B cell (primary cell): ENCODE measurements at regions not wholly inside any gene's neighbourhood (a gene's known extent, or its start where the extent isn't known, plus 50 kb on each side); places are given as distances from the start of the nearest gene placed in this dataset.

ENCODE experiments used
- CTCF ChIP-seq: fragments of 200-600 bp; IDR thresholded peaks from one replicate; pipeline ENCODE4 v1.8.0; 2022; ENCODE audit warnings: antibody characterized with exemption, mild to moderate bottlenecking
- EZH2 ChIP-seq: IDR thresholded peaks from 2 replicates; pipeline ENCODE4 v1.6.1; 2012; ENCODE audit warnings: borderline replicate concordance, low read depth, mild to moderate bottlenecking, moderate library complexity, low read length; ENCODE audit not compliant: insufficient read depth, poor library complexity, severe bottlenecking

DNA sequence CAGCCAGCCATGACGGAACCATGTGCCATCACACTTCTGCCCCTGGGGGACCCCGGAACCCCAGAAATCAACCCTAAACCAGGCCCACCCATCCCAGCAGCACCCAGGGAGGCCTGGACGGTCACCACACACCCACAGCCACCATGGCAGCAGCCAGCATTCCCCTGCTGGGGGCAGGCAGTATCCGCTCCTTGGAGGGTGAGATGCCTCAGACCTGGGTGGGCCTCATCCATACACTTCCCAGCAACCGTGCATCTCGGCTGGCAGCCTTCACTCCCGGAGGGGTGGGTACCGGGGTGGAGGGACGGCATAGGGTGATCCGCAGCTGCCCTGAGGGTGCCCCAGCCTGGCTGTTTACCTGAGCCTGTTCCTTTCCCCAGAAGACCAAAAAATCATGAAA lies 69.1 kb upstream of the FAM20C start:
- TF ChIP-seq CTCF (no peak), EZH2 (no peak)
